ENCODE measurements at regions not wholly inside any gene's neighbourhood (a gene's known extent, or its start where the extent isn't known, plus 50 kb on each side); places are given as distances from the start of the nearest gene placed in this dataset.

GRCh38 chr5:133675376-133676154 is 63.2 kb upstream of the FSTL4 start:
- Mint-ChIP-seq H3K4me3 (peak overlapping the region; percentile 24 to 47; a peak in 2 of 5 replicates), H3K27ac (peak overlapping the region in 2 of 3 experiments; percentile 9 to 85; a peak in 4 of 7 replicates), H3K9me3 (0 out of 5 replicates have a peak, but pooled peaks cover 0 to 2% of the 10 kb centered on the region in 2 experiments), H3K4me1 (peaks cover 27 to 30% of the 10 kb centered on the region in 2 experiments), H3K36me3 (ENCODE audit: insufficient read depth in 1 of 3, low read depth in 3 of 3) (peaks cover 0 to 2% (median 0%) of the 10 kb centered on the region in 3 experiments; a peak in 1 of 7 replicates), H3K27me3 (ENCODE audit: low read depth) (peaks cover 4% of the 10 kb centered on the region)
- Histone ChIP-seq H3K9me3 (ENCODE audit: control insufficient read depth, low read depth, low read length) (no peaks in the 10 kb centered on the region), H2BK5ac (ENCODE audit: insufficient read length, low read length) (no peak overlapping the region), H4K20me1 (ENCODE audit: control insufficient read depth, insufficient read depth, insufficient read length) (no peaks in the 10 kb centered on the region), H3K56ac (ENCODE audit: insufficient read length, low read depth, low read length) (no peak overlapping the region), H3K79me2 (ENCODE audit: insufficient read depth, low read length) (no peaks in the 10 kb centered on the region), H3K27me3 (ENCODE audit: insufficient read depth, low read length) (no peaks in the 10 kb centered on the region), H3K23me2 (ENCODE audit: insufficient read length, low read depth, low read length, poor library complexity, severe bottlenecking) (no peaks in the 10 kb centered on the region), H3K79me1 (ENCODE audit: insufficient read depth, low read depth, low read length, poor library complexity, severe bottlenecking) (no peaks in the 10 kb centered on the region), H2AFZ (ENCODE audit: low read length) (no peak overlapping the region), H2AK5ac (ENCODE audit: insufficient read length, low read length) (no peak overlapping the region), H3K9ac (ENCODE audit: extremely low read depth, insufficient read length, low read length) (no peak overlapping the region), H3K18ac (ENCODE audit: insufficient read length, low read depth, low read length) (no peak overlapping the region), H3T11ph (ENCODE audit: low read length) (no peak overlapping the region), H4K8ac (replicated peaks; ENCODE audit: insufficient read length, low read depth, low read length) (no peak overlapping the region), H3K14ac (ENCODE audit: insufficient read depth, low read length) (peak overlapping the region; percentile 32; the same call in 1 of the 2 replicates), H3K23ac (ENCODE audit: insufficient read length, low read depth, low read length) (no peak overlapping the region), H3K27ac (ENCODE audit: insufficient read length, low read depth, low read length) (no peak overlapping the region), H4K5ac (ENCODE audit: insufficient read length, low read depth, low read length) (no peak overlapping the region), H2BK120ac (ENCODE audit: low read depth, low read length, poor library complexity, severe bottlenecking) (no peak overlapping the region), H4K91ac (ENCODE audit: insufficient read length, low read depth, low read length) (no peak overlapping the region), H3K4ac (ENCODE audit: low read depth, low read length) (no peak overlapping the region), H2BK12ac (ENCODE audit: insufficient read length, low read depth, low read length) (no peak overlapping the region), H3K4me1 (ENCODE audit: insufficient read depth, low read length) (no peaks in the 10 kb centered on the region; the same call in 1 of the 2 replicates), H2BK20ac (ENCODE audit: low read depth, low read length, poor library complexity, severe bottlenecking) (no peak overlapping the region), H3K4me2 (ENCODE audit: insufficient read depth, insufficient read length, low read length) (no peak overlapping the region), H2BK15ac (ENCODE audit: low read depth, low read length) (no peak overlapping the region)
- DNase-seq: peak; percentile 69
- no peak for TF ChIP-seq CTCF (conservative IDR thresholded peaks at IDR 0.05)
- no CpG with 5 or more reads among the region's 13 CpGs for WGBS (ENCODE audit: extremely low coverage, insufficient read length, low lambda C conversion rate)
